Liver (tissue), 8 donors: ENCODE measurements at regions not wholly inside any gene's neighbourhood (a gene's known extent, or its start where the extent isn't known, plus 50 kb on each side); places are given as distances from the start of the nearest gene placed in this dataset.

Experiments
- DNase-seq: peaks from one replicate; pipeline ENCODE4 v3.0.0-alpha.2; 2017; ENCODE audit warnings: low spot score
- H3K27ac ChIP-seq, 2 donors: one replicate each; pipeline ENCODE4 v1.7.0; 2013; ENCODE audit warnings: inconsistent platforms in 2 of 2, low read length in 2 of 2, control low read depth in 1 of 2, low read depth in 1 of 2, mild to moderate bottlenecking in 1 of 2
- H3K27me3 ChIP-seq, 4 donors: one replicate each; pipeline versions ENCODE4 v1.6.1 to v1.7.0; 2013; ENCODE audit warnings: low read length in 3 of 4, inconsistent platforms in 1 of 4, mild to moderate bottlenecking in 1 of 4, moderate library complexity in 1 of 4; ENCODE audit not compliant: control insufficient read depth in 4 of 4, insufficient read depth in 4 of 4
- H3K36me3 ChIP-seq, 4 donors: one replicate each; pipeline versions ENCODE4 v1.6.1 to v1.7.0; 2013; ENCODE audit warnings: low read length in 3 of 4, mild to moderate bottlenecking in 3 of 4, low read depth in 1 of 4, moderate library complexity in 1 of 4; ENCODE audit not compliant: control insufficient read depth in 4 of 4, insufficient read depth in 3 of 4
- H3K4me1 ChIP-seq, 4 donors: one replicate each; pipeline versions ENCODE4 v1.6.1 to v1.7.0; 2013; ENCODE audit warnings: low read length in 3 of 4, mild to moderate bottlenecking in 3 of 4, moderate library complexity in 1 of 4; ENCODE audit not compliant: control insufficient read depth in 4 of 4, insufficient read depth in 4 of 4
- H3K4me3 ChIP-seq, 3 donors: one replicate each; pipeline versions ENCODE4 v1.6.1 to v1.7.0; 2013; ENCODE audit warnings: low read length in 3 of 3, control low read depth in 1 of 3, low read depth in 1 of 3, mild to moderate bottlenecking in 1 of 3
- H3K9ac ChIP-seq, 2 donors: one replicate each; pipeline ENCODE4 v1.7.0; 2013; ENCODE audit warnings: low read length in 2 of 2, mild to moderate bottlenecking in 2 of 2, moderate library complexity in 2 of 2, control low read depth in 1 of 2, low read depth in 1 of 2
- H3K9me3 ChIP-seq, 4 donors: one replicate each; pipeline versions ENCODE4 v1.6.1 to v1.7.0; 2013; ENCODE audit warnings: low read length in 3 of 4; ENCODE audit not compliant: control insufficient read depth in 4 of 4
- EGR1 ChIP-seq, 2 donors: IDR thresholded peaks; 2 replicates each; pipeline ENCODE4 v1.6.1; 2016 to 2018; ENCODE audit warnings: antibody characterized with exemption in 2 of 2, low read depth in 2 of 2
- FOXA1 ChIP-seq: IDR thresholded peaks from 2 replicates; pipeline ENCODE4 v1.6.1; 2016; ENCODE audit warnings: antibody characterized with exemption
- FOXA2 ChIP-seq: IDR thresholded peaks from 2 replicates; pipeline ENCODE4 v1.6.1; 2016; ENCODE audit warnings: antibody characterized with exemption
- GABPA ChIP-seq, 2 donors: IDR thresholded peaks in 1 of 2; conservative IDR thresholded peaks in 1 of 2; 2 replicates each; pipeline ENCODE4 v1.6.1; 2016; ENCODE audit warnings: antibody characterized with exemption in 2 of 2, mild to moderate bottlenecking in 1 of 2, moderate library complexity in 1 of 2
- HNF4A ChIP-seq, 2 donors: conservative IDR thresholded peaks; 2 replicates each; pipeline ENCODE4 v1.6.1; 2016; ENCODE audit warnings: antibody characterized with exemption in 2 of 2, mild to moderate bottlenecking in 2 of 2
- HNF4G ChIP-seq: IDR thresholded peaks from 2 replicates; pipeline ENCODE4 v1.6.1; 2016; ENCODE audit warnings: antibody characterized with exemption
- JUND ChIP-seq, 2 donors: IDR thresholded peaks; 2 replicates each; pipeline ENCODE4 v1.6.1; 2016; ENCODE audit warnings: antibody characterized with exemption in 2 of 2
- NR2F2 ChIP-seq: IDR thresholded peaks from 2 replicates; pipeline ENCODE4 v1.6.1; 2016; ENCODE audit warnings: antibody characterized with exemption
- RAD21 ChIP-seq, 2 donors: IDR thresholded peaks; 2 replicates each; pipeline ENCODE4 v1.6.1; 2016; ENCODE audit warnings: antibody characterized with exemption in 2 of 2, mild to moderate bottlenecking in 2 of 2
- RXRA ChIP-seq, 2 donors: IDR thresholded peaks; 2 replicates each; pipeline ENCODE4 v1.6.1; 2017 to 2018; ENCODE audit warnings: antibody characterized with exemption in 2 of 2, mild to moderate bottlenecking in 1 of 2
- SP1 ChIP-seq: IDR thresholded peaks from 2 replicates; pipeline ENCODE4 v1.6.1; 2018; ENCODE audit warnings: antibody characterized with exemption, mild to moderate bottlenecking
- TAF1 ChIP-seq: conservative IDR thresholded peaks from 2 replicates; pipeline ENCODE4 v1.6.1; 2016; ENCODE audit warnings: antibody characterized with exemption, mild to moderate bottlenecking
- WGBS: extraction: QIAGEN DNeasy Blood & Tissue Kit; methylation state at CpG from one replicate; pipeline ENCODE4 v1.1.7; 2013; 5-methylcytosine and 5-hydroxymethylcytosine counted together
- TF ChIP-seq, protein P1 (sequence below): IDR thresholded peaks from 2 replicates; pipeline ENCODE4 v1.6.1; 2016; ENCODE audit warnings: antibody characterized with exemption
- TF ChIP-seq, protein P2 (sequence below): fragments of 150-350 bp; IDR thresholded peaks from 2 replicates; pipeline ENCODE4 v1.5.1; 2017; ENCODE audit warnings: improper control_type of control experiment, low read depth, low read length; ENCODE audit not compliant: missing input control
- TF ChIP-seq, protein P3 (sequence below): IDR thresholded peaks from 2 replicates; pipeline ENCODE4 v1.6.1; 2016; ENCODE audit warnings: antibody characterized with exemption
- TF ChIP-seq, protein P4 (sequence below): IDR thresholded peaks from 2 replicates; pipeline ENCODE4 v1.6.1; 2016; ENCODE audit warnings: antibody characterized with exemption, mild to moderate bottlenecking
- TF ChIP-seq, protein P5 (sequence below): IDR thresholded peaks from 2 replicates; pipeline ENCODE4 v1.6.1; 2016; ENCODE audit warnings: antibody characterized with exemption
- donor health status: healthy.
- donor health status: healthy.
- donor health status: healthy.
- donor health status: healthy.
- donor health status: healthy.

DNA sequence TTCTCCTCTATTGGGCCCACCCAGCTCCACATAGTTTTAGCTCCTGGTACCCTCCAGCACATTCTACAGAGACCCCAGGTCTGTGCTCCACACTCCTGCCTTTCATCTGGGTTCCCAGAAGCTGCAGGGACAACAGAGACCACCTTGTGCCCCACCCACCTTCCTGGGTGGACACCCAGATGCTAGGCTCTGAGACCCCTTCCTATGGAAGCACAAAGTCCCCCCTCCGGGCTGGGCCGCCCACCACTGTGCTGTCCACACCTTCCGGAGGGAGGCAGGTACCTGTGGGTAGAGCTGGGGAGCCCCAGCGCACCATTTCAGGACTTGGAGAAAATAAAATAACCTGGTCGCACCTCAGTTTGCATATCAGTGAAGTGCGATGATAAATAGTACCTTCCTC, 224.9 kb upstream of the FOXF1 start:
- Histone ChIP-seq H3K27me3 (peaks cover 5 to 17% (median 7%) of the 10 kb centered on the region in 4 donors), H3K36me3 (no peaks in the 10 kb centered on the region), H3K27ac (no peak overlapping the region), H3K4me1 (no peaks in the 10 kb centered on the region), H3K9me3 (no peaks in the 10 kb centered on the region), H3K4me3 (no peak overlapping the region), H3K9ac (no peak overlapping the region)
- no peak for DNase-seq
- 28% methylated on average over 6 of the region's 6 CpGs for WGBS
- TF ChIP-seq, protein P1, sequence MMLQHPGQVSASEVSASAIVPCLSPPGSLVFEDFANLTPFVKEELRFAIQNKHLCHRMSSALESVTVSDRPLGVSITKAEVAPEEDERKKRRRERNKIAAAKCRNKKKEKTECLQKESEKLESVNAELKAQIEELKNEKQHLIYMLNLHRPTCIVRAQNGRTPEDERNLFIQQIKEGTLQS = no peak
- TF ChIP-seq FOXA2 (no peak), NR2F2 (no peak), JUND (IDR thresholded peaks at IDR 0.05) (no peak), SP1 (no peak), RAD21 (IDR thresholded peaks at IDR 0.05) (no peak), HNF4A (conservative IDR thresholded peaks at IDR 0.05) (no peak), GABPA (IDR thresholded peaks at IDR 0.05 in 1 of 2, conservative IDR thresholded peaks at IDR 0.05 in 1 of 2) (no peak), TAF1 (no peak)
- TF ChIP-seq, protein P2, sequence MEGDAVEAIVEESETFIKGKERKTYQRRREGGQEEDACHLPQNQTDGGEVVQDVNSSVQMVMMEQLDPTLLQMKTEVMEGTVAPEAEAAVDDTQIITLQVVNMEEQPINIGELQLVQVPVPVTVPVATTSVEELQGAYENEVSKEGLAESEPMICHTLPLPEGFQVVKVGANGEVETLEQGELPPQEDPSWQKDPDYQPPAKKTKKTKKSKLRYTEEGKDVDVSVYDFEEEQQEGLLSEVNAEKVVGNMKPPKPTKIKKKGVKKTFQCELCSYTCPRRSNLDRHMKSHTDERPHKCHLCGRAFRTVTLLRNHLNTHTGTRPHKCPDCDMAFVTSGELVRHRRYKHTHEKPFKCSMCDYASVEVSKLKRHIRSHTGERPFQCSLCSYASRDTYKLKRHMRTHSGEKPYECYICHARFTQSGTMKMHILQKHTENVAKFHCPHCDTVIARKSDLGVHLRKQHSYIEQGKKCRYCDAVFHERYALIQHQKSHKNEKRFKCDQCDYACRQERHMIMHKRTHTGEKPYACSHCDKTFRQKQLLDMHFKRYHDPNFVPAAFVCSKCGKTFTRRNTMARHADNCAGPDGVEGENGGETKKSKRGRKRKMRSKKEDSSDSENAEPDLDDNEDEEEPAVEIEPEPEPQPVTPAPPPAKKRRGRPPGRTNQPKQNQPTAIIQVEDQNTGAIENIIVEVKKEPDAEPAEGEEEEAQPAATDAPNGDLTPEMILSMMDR = no peak
- TF ChIP-seq, protein P3, sequence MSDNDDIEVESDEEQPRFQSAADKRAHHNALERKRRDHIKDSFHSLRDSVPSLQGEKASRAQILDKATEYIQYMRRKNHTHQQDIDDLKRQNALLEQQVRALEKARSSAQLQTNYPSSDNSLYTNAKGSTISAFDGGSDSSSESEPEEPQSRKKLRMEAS = no peak
- TF ChIP-seq, protein P4, sequence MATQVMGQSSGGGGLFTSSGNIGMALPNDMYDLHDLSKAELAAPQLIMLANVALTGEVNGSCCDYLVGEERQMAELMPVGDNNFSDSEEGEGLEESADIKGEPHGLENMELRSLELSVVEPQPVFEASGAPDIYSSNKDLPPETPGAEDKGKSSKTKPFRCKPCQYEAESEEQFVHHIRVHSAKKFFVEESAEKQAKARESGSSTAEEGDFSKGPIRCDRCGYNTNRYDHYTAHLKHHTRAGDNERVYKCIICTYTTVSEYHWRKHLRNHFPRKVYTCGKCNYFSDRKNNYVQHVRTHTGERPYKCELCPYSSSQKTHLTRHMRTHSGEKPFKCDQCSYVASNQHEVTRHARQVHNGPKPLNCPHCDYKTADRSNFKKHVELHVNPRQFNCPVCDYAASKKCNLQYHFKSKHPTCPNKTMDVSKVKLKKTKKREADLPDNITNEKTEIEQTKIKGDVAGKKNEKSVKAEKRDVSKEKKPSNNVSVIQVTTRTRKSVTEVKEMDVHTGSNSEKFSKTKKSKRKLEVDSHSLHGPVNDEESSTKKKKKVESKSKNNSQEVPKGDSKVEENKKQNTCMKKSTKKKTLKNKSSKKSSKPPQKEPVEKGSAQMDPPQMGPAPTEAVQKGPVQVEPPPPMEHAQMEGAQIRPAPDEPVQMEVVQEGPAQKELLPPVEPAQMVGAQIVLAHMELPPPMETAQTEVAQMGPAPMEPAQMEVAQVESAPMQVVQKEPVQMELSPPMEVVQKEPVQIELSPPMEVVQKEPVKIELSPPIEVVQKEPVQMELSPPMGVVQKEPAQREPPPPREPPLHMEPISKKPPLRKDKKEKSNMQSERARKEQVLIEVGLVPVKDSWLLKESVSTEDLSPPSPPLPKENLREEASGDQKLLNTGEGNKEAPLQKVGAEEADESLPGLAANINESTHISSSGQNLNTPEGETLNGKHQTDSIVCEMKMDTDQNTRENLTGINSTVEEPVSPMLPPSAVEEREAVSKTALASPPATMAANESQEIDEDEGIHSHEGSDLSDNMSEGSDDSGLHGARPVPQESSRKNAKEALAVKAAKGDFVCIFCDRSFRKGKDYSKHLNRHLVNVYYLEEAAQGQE = no peak

DNA sequence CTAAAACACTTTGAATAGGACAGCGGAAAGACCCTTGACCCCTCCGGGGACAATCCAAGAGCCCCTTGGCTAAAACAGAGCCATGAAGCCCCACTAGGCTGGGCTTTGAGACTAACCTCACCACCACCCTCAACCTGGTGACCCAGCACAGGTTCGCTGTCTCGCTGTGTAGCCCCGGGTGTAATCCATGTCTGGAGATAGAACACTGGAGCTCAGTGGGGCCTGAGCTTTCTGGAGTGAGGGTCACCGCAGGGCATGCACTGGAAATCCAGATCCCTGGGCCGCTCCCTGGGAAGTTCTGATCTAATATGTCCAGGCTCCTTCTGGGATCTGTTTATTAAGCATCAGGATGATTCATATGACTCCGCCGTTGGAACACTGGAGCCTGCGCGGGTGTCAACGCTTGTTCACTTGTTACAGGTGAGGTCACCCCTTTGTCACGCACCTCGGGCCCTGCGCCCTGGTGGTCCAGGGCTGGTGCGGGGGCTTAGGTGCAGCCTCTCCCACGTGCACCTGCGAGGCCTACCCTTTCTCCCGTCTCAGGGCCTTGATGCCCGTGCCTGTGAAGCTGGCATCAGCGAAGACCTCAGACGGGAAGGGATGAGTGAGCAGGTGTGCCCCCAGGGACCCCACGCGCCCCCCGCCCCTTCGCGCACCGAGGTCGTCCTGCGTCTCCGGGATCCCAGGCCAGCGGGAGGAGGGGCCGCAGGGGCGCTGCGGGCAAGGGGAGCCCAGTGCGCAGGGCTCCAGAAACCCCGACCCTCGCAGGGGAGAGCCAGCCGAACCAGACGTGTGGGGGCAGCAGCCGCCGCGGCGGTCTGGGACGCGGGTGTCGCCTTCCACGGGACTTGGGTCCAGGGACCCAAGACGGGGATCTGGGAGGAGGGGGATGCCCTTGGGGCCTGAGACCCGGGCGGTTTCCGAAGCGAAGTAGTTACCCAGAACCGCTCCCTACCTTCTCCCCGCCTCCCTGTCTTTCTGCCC, 224.1 kb upstream of the FOXF1 start:
- 8% methylated on average over 55 of the region's 55 CpGs for WGBS
- TF ChIP-seq SP1 = no peak
- no peak for TF ChIP-seq GABPA (IDR thresholded peaks at IDR 0.05 in 1 of 2, conservative IDR thresholded peaks at IDR 0.05 in 1 of 2)
- TF ChIP-seq RAD21 (IDR thresholded peaks at IDR 0.05) = no peak
- TF ChIP-seq HNF4G = no peak
- no peak for TF ChIP-seq EGR1 (IDR thresholded peaks at IDR 0.05; ENCODE audit: low read depth in 2 of 2)
- TF ChIP-seq, protein P3 = no peak
- no peak for TF ChIP-seq RXRA (IDR thresholded peaks at IDR 0.05)
- no peak for TF ChIP-seq FOXA2
- TF ChIP-seq FOXA1 = no peak
- no peak for TF ChIP-seq HNF4A (conservative IDR thresholded peaks at IDR 0.05)
- TF ChIP-seq, protein P5, sequence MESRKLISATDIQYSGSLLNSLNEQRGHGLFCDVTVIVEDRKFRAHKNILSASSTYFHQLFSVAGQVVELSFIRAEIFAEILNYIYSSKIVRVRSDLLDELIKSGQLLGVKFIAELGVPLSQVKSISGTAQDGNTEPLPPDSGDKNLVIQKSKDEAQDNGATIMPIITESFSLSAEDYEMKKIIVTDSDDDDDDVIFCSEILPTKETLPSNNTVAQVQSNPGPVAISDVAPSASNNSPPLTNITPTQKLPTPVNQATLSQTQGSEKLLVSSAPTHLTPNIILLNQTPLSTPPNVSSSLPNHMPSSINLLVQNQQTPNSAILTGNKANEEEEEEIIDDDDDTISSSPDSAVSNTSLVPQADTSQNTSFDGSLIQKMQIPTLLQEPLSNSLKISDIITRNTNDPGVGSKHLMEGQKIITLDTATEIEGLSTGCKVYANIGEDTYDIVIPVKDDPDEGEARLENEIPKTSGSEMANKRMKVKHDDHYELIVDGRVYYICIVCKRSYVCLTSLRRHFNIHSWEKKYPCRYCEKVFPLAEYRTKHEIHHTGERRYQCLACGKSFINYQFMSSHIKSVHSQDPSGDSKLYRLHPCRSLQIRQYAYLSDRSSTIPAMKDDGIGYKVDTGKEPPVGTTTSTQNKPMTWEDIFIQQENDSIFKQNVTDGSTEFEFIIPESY = no peak
- no peak for TF ChIP-seq TAF1
- TF ChIP-seq, protein P1 = no peak
- Histone ChIP-seq H3K9me3 (no peaks in the 10 kb centered on the region), H3K4me1 (no peaks in the 10 kb centered on the region), H3K9ac (no peak overlapping the region), H3K27me3 (peaks cover 5 to 22% (median 7%) of the 10 kb centered on the region in 4 donors), H3K4me3 (no peak overlapping the region), H3K27ac (no peak overlapping the region), H3K36me3 (no peaks in the 10 kb centered on the region)
- DNase-seq = no peak
